NCI-H146 (cell line): ENCODE measurements at regions not wholly inside any gene's neighbourhood (a gene's known extent, or its start where the extent isn't known, plus 50 kb on each side); places are given as distances from the start of the nearest gene placed in this dataset.
"Not testable (repeated sequence)": the region's sequence is repeated elsewhere in the genome, so short reads cannot be mapped to it uniquely, and the experiment has no call there.

Experiments
- DNase-seq: peaks from one replicate; lab custom pipeline; 2025; lab: John Stamatoyannopoulos, UW

GRCh38 chr18:49694402-49694801, 118.9 kb downstream of the ACAA2 start:
- DNase-seq, result no peak

GRCh38 chr18:49693717-49694005, 119.7 kb downstream of the ACAA2 start:
- no peak for DNase-seq

GRCh38 chr18:49692906-49693716, 120.2 kb downstream of the ACAA2 start:
- no peak for DNase-seq

GRCh38 chr18:49691177-49691608, 122.1 kb downstream of the ACAA2 start:
- DNase-seq, result no peak

GRCh38 chr18:49690312-49690711, 123.0 kb downstream of the ACAA2 start:
- DNase-seq, result no peak

GRCh38 chr18:49685231-49685942, 123.5 kb downstream of the LIPG start:
- no peak for DNase-seq

GRCh38 chr18:49682803-49683190, 120.9 kb downstream of the LIPG start:
- not testable (repeated sequence) for DNase-seq

GRCh38 chr18:49682173-49682802, 120.4 kb downstream of the LIPG start:
- no peak for DNase-seq

GRCh38 chr18:49681387-49681786, 119.5 kb downstream of the LIPG start:
- peak; percentile 96 for DNase-seq

- DNase-seq, result peak; percentile 22
These were observed 116.6 kb downstream of the LIPG start for GRCh38 chr18:49678440-49678839.

- DNase-seq, result peak; percentile 47
These were observed 116.0 kb downstream of the LIPG start for GRCh38 chr18:49677762-49678413.

GRCh38 chr18:49677081-49677480, 115.2 kb downstream of the LIPG start:
- no peak for DNase-seq

- no peak for DNase-seq
These were observed 111.4 kb downstream of the LIPG start for GRCh38 chr18:49673281-49673680.

GRCh38 chr18:49672853-49673252, 111.0 kb downstream of the LIPG start:
- DNase-seq, result no peak

- peak; percentile 45 for DNase-seq
These were observed 107.5 kb downstream of the LIPG start for GRCh38 chr18:49669403-49669802.

GRCh38 chr18:49668574-49669275, 106.9 kb downstream of the LIPG start:
- DNase-seq, result peak; percentile 96

GRCh38 chr18:49667462-49667861, 105.6 kb downstream of the LIPG start:
- DNase-seq, result no peak

- DNase-seq, result no peak
These were observed 104.4 kb downstream of the LIPG start for GRCh38 chr18:49666045-49666775.

GRCh38 chr18:49663899-49664890, 102.3 kb downstream of the LIPG start:
- peak; percentile 96 for DNase-seq

- DNase-seq, result no peak
These were observed 100.6 kb downstream of the LIPG start for GRCh38 chr18:49662506-49662905.
